H9 (cell line): ENCODE measurements at regions not wholly inside any gene's neighbourhood (a gene's known extent, or its start where the extent isn't known, plus 50 kb on each side); places are given as distances from the start of the nearest gene placed in this dataset.

Experiments
- DNase-seq: peaks from one replicate; pipeline ENCODE4 v3.0.0-alpha.2; 2017
- H2AFZ ChIP-seq: one replicate; pipeline ENCODE4 v1.6.1; 2013; ENCODE audit warnings: mild to moderate bottlenecking, low read length, control low read depth, moderate library complexity
- H2AK5ac ChIP-seq: 2 replicates; pipeline ENCODE4 v1.6.1; 2013; ENCODE audit warnings: low read length, control low read depth, mixed read lengths; ENCODE audit not compliant: insufficient read length
- H2BK120ac ChIP-seq: one replicate; pipeline ENCODE4 v1.6.1; 2013; ENCODE audit warnings: low read depth, mild to moderate bottlenecking, low read length, control low read depth, inconsistent platforms; ENCODE audit not compliant: poor library complexity, severe bottlenecking
- H2BK12ac ChIP-seq: 2 replicates; pipeline ENCODE4 v1.6.1; 2013; ENCODE audit warnings: low read length, control low read depth, mixed read lengths, low read depth; ENCODE audit not compliant: insufficient read length
- H2BK15ac ChIP-seq: 2 replicates; pipeline ENCODE4 v1.6.1; 2013; ENCODE audit warnings: low read depth, low read length, control low read depth
- H2BK20ac ChIP-seq: one replicate; pipeline ENCODE4 v1.6.1; 2013; ENCODE audit warnings: low read depth, mild to moderate bottlenecking, low read length, control low read depth, inconsistent platforms; ENCODE audit not compliant: poor library complexity, severe bottlenecking
- H2BK5ac ChIP-seq: 2 replicates; pipeline ENCODE4 v1.6.1; 2013; ENCODE audit warnings: low read length, control low read depth, mixed read lengths; ENCODE audit not compliant: insufficient read length
- H3K14ac ChIP-seq: 2 replicates; pipeline ENCODE4 v1.6.1; 2013; ENCODE audit warnings: low read length, control low read depth; ENCODE audit not compliant: insufficient read depth
- H3K18ac ChIP-seq: 2 replicates; pipeline ENCODE4 v1.6.1; 2013; ENCODE audit warnings: low read depth, mild to moderate bottlenecking, mixed read lengths, low read length, control low read depth; ENCODE audit not compliant: insufficient read length
- H3K23ac ChIP-seq: 2 replicates; pipeline ENCODE4 v1.6.1; 2013; ENCODE audit warnings: low read length, control low read depth, mixed read lengths, low read depth; ENCODE audit not compliant: insufficient read length
- H3K23me2 ChIP-seq: 2 replicates; pipeline ENCODE4 v1.6.1; 2013; ENCODE audit warnings: low read depth, mild to moderate bottlenecking, mixed read lengths, low read length, control low read depth; ENCODE audit not compliant: insufficient read length, poor library complexity, severe bottlenecking
- H3K27ac ChIP-seq: 2 replicates; pipeline ENCODE4 v1.5.1; 2013; ENCODE audit warnings: low read length, control low read depth, mixed read lengths, low read depth; ENCODE audit not compliant: insufficient read length
- H3K27me3 ChIP-seq: 2 replicates; pipeline ENCODE4 v1.6.1; 2013; ENCODE audit warnings: low read length, control low read depth, inconsistent platforms; ENCODE audit not compliant: insufficient read depth
- H3K4ac ChIP-seq: 2 replicates; pipeline ENCODE4 v1.6.1; 2013; ENCODE audit warnings: low read depth, mild to moderate bottlenecking, control low read depth, inconsistent platforms, low read length, moderate library complexity
- H3K4me1 ChIP-seq: 2 replicates; pipeline ENCODE4 v1.6.1; 2013; ENCODE audit warnings: low read length, control low read depth, inconsistent platforms; ENCODE audit not compliant: insufficient read depth
- H3K4me2 ChIP-seq: 2 replicates; pipeline ENCODE4 v1.6.1; 2013; ENCODE audit warnings: low read length, control low read depth, mixed read lengths; ENCODE audit not compliant: insufficient read length, insufficient read depth
- H3K56ac ChIP-seq: 2 replicates; pipeline ENCODE4 v1.6.1; 2013; ENCODE audit warnings: low read depth, mild to moderate bottlenecking, mixed read lengths, low read length, control low read depth; ENCODE audit not compliant: insufficient read length
- H3K79me1 ChIP-seq: 2 replicates; pipeline ENCODE4 v1.6.1; 2013; ENCODE audit warnings: low read depth, mild to moderate bottlenecking, moderate library complexity, low read length, control low read depth, inconsistent platforms; ENCODE audit not compliant: insufficient read depth, poor library complexity, severe bottlenecking
- H3K79me2 ChIP-seq: 2 replicates; pipeline ENCODE4 v1.6.1; 2013; ENCODE audit warnings: low read length, control low read depth, inconsistent platforms; ENCODE audit not compliant: insufficient read depth
- H3K9ac ChIP-seq: 2 replicates; pipeline ENCODE4 v1.6.1; 2013; ENCODE audit warnings: low read length, control low read depth, mixed read lengths; ENCODE audit not compliant: insufficient read length; ENCODE audit errors: extremely low read depth
- H3K9me3 ChIP-seq: one replicate; pipeline ENCODE4 v1.6.1; 2013; ENCODE audit warnings: low read depth, low read length, inconsistent platforms; ENCODE audit not compliant: control insufficient read depth
- H3T11ph ChIP-seq: one replicate; pipeline ENCODE4 v1.6.1; 2013; ENCODE audit warnings: mild to moderate bottlenecking, low read length, control low read depth, inconsistent platforms
- H4K20me1 ChIP-seq: one replicate; pipeline ENCODE4 v1.6.1; 2013; ENCODE audit not compliant: control insufficient read depth, insufficient read length, insufficient read depth
- H4K5ac ChIP-seq: 2 replicates; pipeline ENCODE4 v1.6.1; 2013; ENCODE audit warnings: low read depth, mild to moderate bottlenecking, mixed read lengths, low read length, control low read depth; ENCODE audit not compliant: insufficient read length
- H4K8ac ChIP-seq: replicated peaks from 2 replicates; pipeline ENCODE4 v1.6.1; 2013; ENCODE audit warnings: low read length, control low read depth, mixed read lengths, low read depth; ENCODE audit not compliant: insufficient read length
- H4K91ac ChIP-seq: 2 replicates; pipeline ENCODE4 v1.6.1; 2013; ENCODE audit warnings: low read depth, mild to moderate bottlenecking, moderate library complexity, mixed read lengths, low read length, control low read depth; ENCODE audit not compliant: insufficient read length
- H3K27ac Mint-ChIP-seq, 3 experiments: 2 replicates in 2 of 3; 3 replicates in 1 of 3; pipeline ENCODE4 v1.8.0; 2020 to 2021; ENCODE audit warnings: mixed read lengths in 3 of 3, mild to moderate bottlenecking in 1 of 3, moderate library complexity in 1 of 3
- H3K27me3 Mint-ChIP-seq: 2 replicates; pipeline ENCODE4 v1.8.0; 2021; ENCODE audit warnings: low read depth, mild to moderate bottlenecking, moderate library complexity, mixed read lengths
- H3K36me3 Mint-ChIP-seq, 3 experiments: 2 replicates in 2 of 3; 3 replicates in 1 of 3; pipeline ENCODE4 v1.8.0; 2020 to 2021; ENCODE audit warnings: low read depth in 3 of 3, mixed read lengths in 3 of 3; ENCODE audit not compliant: insufficient read depth in 1 of 3
- H3K4me1 Mint-ChIP-seq, 2 experiments: 2 replicates each; pipeline ENCODE4 v1.8.0; 2020; ENCODE audit warnings: mixed read lengths in 2 of 2
- H3K4me3 Mint-ChIP-seq, 2 experiments: 2 replicates in 1 of 2; 3 replicates in 1 of 2; pipeline ENCODE4 v1.8.0; 2020 to 2021; ENCODE audit warnings: mild to moderate bottlenecking in 2 of 2, mixed read lengths in 2 of 2, moderate library complexity in 1 of 2
- H3K9me3 Mint-ChIP-seq, 2 experiments: 2 replicates in 1 of 2; 3 replicates in 1 of 2; pipeline ENCODE4 v1.8.0; 2020; ENCODE audit warnings: mild to moderate bottlenecking in 2 of 2, mixed read lengths in 2 of 2, moderate library complexity in 1 of 2
- WGBS: extraction: QIAGEN DNeasy Blood & Tissue Kit; methylation state at CpG from one replicate; pipeline ENCODE4 v1.1.7; 2013; ENCODE audit warnings: missing lambda C conversion rate, low lambda C conversion rate, mixed read lengths; ENCODE audit not compliant: insufficient read length; ENCODE audit errors: extremely low coverage; 5-methylcytosine and 5-hydroxymethylcytosine counted together
- TF ChIP-seq, protein P1 (sequence below): fragments of 200-600 bp; sonication (generic); conservative IDR thresholded peaks from 3 replicates; pipeline ENCODE4 v1.8.0; 2021; ENCODE audit warnings: antibody characterized with exemption, mild to moderate bottlenecking

DNA sequence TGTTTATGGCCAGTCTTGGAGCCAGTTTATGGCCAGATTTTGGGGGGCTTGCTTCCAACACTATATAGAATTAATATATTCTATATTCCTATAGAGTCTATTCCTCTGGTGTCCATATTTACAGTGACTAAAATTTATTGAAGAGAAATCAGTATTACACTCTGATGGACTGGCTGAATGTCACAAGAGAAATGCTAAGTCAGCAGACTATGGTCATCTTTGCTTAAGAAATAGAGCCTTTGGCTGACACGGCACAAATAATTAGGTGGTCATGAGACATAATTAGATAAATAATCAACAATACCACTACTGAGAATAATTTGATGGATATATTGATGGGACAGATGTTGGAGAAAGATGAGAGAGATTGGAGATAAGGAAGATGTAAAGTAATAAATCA, 272.9 kb downstream of the SLITRK5 start:
- H4K91ac ChIP-seq: no peak overlapping the region
- H4K20me1 ChIP-seq: no peaks in the 10 kb centered on the region
- no peaks in the 10 kb centered on the region for H3K79me1 ChIP-seq
- H2BK20ac ChIP-seq: no peak overlapping the region
- H3K18ac ChIP-seq: no peak overlapping the region
- H3K27ac ChIP-seq: no peak overlapping the region
- no peak overlapping the region for H3K56ac ChIP-seq
- H3K23ac ChIP-seq: no peak overlapping the region
- H3K4ac ChIP-seq: no peak overlapping the region
- H3K14ac ChIP-seq: no peak overlapping the region
- H3K27me3 Mint-ChIP-seq: no peaks in the 10 kb centered on the region
- H3K36me3 Mint-ChIP-seq: no peaks in the 10 kb centered on the region
- no peak overlapping the region for H2AFZ ChIP-seq
- H3K9me3 ChIP-seq: no peaks in the 10 kb centered on the region
- H2AK5ac ChIP-seq: no peak overlapping the region
- H2BK120ac ChIP-seq: no peak overlapping the region
- H3K4me2 ChIP-seq: no peak overlapping the region
- no peak overlapping the region for H2BK15ac ChIP-seq
- no CpG with 5 or more reads among the region's 1 CpG for WGBS
- H2BK5ac ChIP-seq: no peak overlapping the region
- H4K5ac ChIP-seq: no peak overlapping the region
- TF ChIP-seq, protein P1, sequence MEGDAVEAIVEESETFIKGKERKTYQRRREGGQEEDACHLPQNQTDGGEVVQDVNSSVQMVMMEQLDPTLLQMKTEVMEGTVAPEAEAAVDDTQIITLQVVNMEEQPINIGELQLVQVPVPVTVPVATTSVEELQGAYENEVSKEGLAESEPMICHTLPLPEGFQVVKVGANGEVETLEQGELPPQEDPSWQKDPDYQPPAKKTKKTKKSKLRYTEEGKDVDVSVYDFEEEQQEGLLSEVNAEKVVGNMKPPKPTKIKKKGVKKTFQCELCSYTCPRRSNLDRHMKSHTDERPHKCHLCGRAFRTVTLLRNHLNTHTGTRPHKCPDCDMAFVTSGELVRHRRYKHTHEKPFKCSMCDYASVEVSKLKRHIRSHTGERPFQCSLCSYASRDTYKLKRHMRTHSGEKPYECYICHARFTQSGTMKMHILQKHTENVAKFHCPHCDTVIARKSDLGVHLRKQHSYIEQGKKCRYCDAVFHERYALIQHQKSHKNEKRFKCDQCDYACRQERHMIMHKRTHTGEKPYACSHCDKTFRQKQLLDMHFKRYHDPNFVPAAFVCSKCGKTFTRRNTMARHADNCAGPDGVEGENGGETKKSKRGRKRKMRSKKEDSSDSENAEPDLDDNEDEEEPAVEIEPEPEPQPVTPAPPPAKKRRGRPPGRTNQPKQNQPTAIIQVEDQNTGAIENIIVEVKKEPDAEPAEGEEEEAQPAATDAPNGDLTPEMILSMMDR: no peak
- no peak overlapping the region for H3K9ac ChIP-seq
- H3K4me1 ChIP-seq: no peaks in the 10 kb centered on the region
- no peak overlapping the region for H3K27ac Mint-ChIP-seq
- no peaks in the 10 kb centered on the region for H3K23me2 ChIP-seq
- no peak overlapping the region for H4K8ac ChIP-seq
- H3K9me3 Mint-ChIP-seq: peaks cover 0 to 5% of the 10 kb centered on the region in 2 experiments; a peak in 2 of 5 replicates
- H3K27me3 ChIP-seq: no peaks in the 10 kb centered on the region
- H3K4me1 Mint-ChIP-seq: no peaks in the 10 kb centered on the region
- H3T11ph ChIP-seq: no peak overlapping the region
- DNase-seq: no peak
- H3K4me3 Mint-ChIP-seq: no peak overlapping the region
- H3K79me2 ChIP-seq: no peaks in the 10 kb centered on the region
- no peak overlapping the region for H2BK12ac ChIP-seq
